ENCODE measurements at regions not wholly inside any gene's neighbourhood (a gene's known extent, or its start where the extent isn't known, plus 50 kb on each side); places are given as distances from the start of the nearest gene placed in this dataset.

DNA sequence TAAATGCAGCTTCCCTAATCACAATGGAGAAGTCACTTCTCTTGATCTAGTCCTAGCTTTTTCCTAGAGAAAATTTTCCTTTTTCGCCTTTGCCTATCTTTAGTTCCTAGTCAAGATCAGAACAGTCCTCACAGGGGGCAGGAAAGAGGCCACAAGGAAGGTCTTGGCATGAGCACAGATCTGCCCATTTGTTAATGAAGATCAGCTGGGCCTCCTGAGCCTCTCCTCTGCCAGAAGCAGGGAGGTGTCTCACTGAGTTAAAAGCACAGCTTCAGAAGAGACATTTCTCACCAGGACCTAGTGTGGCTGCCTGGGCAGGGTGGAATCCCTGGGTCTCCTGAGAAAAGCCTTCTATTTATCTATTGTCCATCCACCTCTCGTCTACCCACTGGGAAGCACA, 357.8 kb downstream of the TMEM38B start:
- H2AFZ ChIP-seq (ENCODE audit: low read depth, low read length) = no peak overlapping the region
- H3K9me1 ChIP-seq (replicated peaks; ENCODE audit: control insufficient read depth, extremely low read depth, insufficient read depth, low read length) = no peaks in the 10 kb centered on the region
- no peak for TF ChIP-seq POLR2A (IDR thresholded peaks at IDR 0.05; ENCODE audit: low read depth, low read length)
- TF ChIP-seq, protein P1, sequence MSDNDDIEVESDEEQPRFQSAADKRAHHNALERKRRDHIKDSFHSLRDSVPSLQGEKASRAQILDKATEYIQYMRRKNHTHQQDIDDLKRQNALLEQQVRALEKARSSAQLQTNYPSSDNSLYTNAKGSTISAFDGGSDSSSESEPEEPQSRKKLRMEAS (IDR thresholded peaks at IDR 0.05; ENCODE audit: insufficient read depth, insufficient read length) = no peak
- no peak for TF ChIP-seq POLR2AphosphoS5 (IDR thresholded peaks at IDR 0.05; ENCODE audit: insufficient read depth, low read depth, low read length)
- TF ChIP-seq EZH2 (IDR thresholded peaks at IDR 0.05; ENCODE audit: borderline replicate concordance, low read depth, low read length, severe bottlenecking) = no peak
- TF ChIP-seq, protein P2, sequence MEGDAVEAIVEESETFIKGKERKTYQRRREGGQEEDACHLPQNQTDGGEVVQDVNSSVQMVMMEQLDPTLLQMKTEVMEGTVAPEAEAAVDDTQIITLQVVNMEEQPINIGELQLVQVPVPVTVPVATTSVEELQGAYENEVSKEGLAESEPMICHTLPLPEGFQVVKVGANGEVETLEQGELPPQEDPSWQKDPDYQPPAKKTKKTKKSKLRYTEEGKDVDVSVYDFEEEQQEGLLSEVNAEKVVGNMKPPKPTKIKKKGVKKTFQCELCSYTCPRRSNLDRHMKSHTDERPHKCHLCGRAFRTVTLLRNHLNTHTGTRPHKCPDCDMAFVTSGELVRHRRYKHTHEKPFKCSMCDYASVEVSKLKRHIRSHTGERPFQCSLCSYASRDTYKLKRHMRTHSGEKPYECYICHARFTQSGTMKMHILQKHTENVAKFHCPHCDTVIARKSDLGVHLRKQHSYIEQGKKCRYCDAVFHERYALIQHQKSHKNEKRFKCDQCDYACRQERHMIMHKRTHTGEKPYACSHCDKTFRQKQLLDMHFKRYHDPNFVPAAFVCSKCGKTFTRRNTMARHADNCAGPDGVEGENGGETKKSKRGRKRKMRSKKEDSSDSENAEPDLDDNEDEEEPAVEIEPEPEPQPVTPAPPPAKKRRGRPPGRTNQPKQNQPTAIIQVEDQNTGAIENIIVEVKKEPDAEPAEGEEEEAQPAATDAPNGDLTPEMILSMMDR (IDR thresholded peaks at IDR 0.05; ENCODE audit: extremely low read depth in 1 of 2, insufficient read depth in 1 of 2, low read depth in 1 of 2, low read length in 2 of 2) = no peak
- no peak for TF ChIP-seq JUN (IDR thresholded peaks at IDR 0.05; ENCODE audit: borderline replicate concordance, insufficient read depth, insufficient read length, low read depth)
- no peak for TF ChIP-seq MYC (IDR thresholded peaks at IDR 0.05; ENCODE audit: low read depth, low read length)
- no peak for TF ChIP-seq GATA2 (IDR thresholded peaks at IDR 0.05; ENCODE audit: insufficient read depth, insufficient read length, low read depth, low read length)
- TF ChIP-seq FOS (IDR thresholded peaks at IDR 0.05; ENCODE audit: borderline replicate concordance, insufficient read depth, low read length) = no peak
- H3K79me2 ChIP-seq (ENCODE audit: control insufficient read depth, insufficient read depth, low read length) = no peaks in the 10 kb centered on the region
- H3K4me2 ChIP-seq (ENCODE audit: insufficient read depth, low read length) = no peak overlapping the region
- H4K20me1 ChIP-seq (replicated peaks; ENCODE audit: control insufficient read depth, extremely low read depth, insufficient read depth, low read length) = no peaks in the 10 kb centered on the region
- POLR2A ChIA-PET = no interaction called here
- H3K27me3 ChIP-seq (ENCODE audit: control insufficient read depth in 2 of 2, insufficient read depth in 2 of 2, low read length in 2 of 2) = no peaks in the 10 kb centered on the region
- H3K9me3 ChIP-seq (replicated peaks; ENCODE audit: control insufficient read depth, insufficient read depth, low read length) = no peaks in the 10 kb centered on the region
- no peaks in the 10 kb centered on the region for H3K4me1 ChIP-seq (ENCODE audit: control insufficient read depth, extremely low read depth, insufficient read depth, low read length)
- DNase-seq (ENCODE audit: low read depth, low spot score) = no peak
- intact Hi-C loops (cut with micrococcal nuclease) = no loop called here
- CTCF ChIA-PET = no interaction called here
- BruUV-seq (replicated peaks) = no TSS peak
- no peaks in the 10 kb centered on the region for H3K36me3 ChIP-seq (ENCODE audit: control insufficient read depth in 2 of 2, extremely low read depth in 1 of 2, insufficient read depth in 2 of 2, low read length in 2 of 2)
- H3K4me3 ChIP-seq (replicated peaks in 1 of 3; ENCODE audit: insufficient read depth in 1 of 3, low read depth in 1 of 3, low read length in 3 of 3) = no peak overlapping the region
- H3K9ac ChIP-seq (replicated peaks; ENCODE audit: extremely low read depth, insufficient read depth, low read length) = no peak overlapping the region
- FAIRE-seq = no peak
- no peak overlapping the region for H3K27ac ChIP-seq (ENCODE audit: insufficient read depth, low read depth, low read length)
- dilution Hi-C loops (cut with MboI; ENCODE audit: extremely low pct_ligation_motif_present, low sequenced_read_pairs) = no loop called here
